NCI-H2227 (cell line): ENCODE measurements at regions not wholly inside any gene's neighbourhood (a gene's known extent, or its start where the extent isn't known, plus 50 kb on each side); places are given as distances from the start of the nearest gene placed in this dataset.
A peak's percentile ranks its signal among the peaks of the same experiment; 100 is the strongest.
"Not testable (repeated sequence)": the region's sequence is repeated elsewhere in the genome, so short reads cannot be mapped to it uniquely, and the experiment has no call there.

Experiments
- DNase-seq: peaks from one replicate; lab custom pipeline; 2025; ENCODE audit not compliant: unreplicated experiment; lab: John Stamatoyannopoulos, UW

- DNase-seq = no peak
These were observed 202.3 kb upstream of the G2E3 start for GRCh38 chr14:30356438-30357202.

GRCh38 chr14:30357791-30358190 lies 201.2 kb upstream of the G2E3 start:
- no peak for DNase-seq

GRCh38 chr14:30362369-30363218 lies 196.4 kb upstream of the G2E3 start:
- DNase-seq = no peak

GRCh38 chr14:30363219-30363880 lies 195.6 kb upstream of the G2E3 start:
- DNase-seq = not testable (repeated sequence)

DNA sequence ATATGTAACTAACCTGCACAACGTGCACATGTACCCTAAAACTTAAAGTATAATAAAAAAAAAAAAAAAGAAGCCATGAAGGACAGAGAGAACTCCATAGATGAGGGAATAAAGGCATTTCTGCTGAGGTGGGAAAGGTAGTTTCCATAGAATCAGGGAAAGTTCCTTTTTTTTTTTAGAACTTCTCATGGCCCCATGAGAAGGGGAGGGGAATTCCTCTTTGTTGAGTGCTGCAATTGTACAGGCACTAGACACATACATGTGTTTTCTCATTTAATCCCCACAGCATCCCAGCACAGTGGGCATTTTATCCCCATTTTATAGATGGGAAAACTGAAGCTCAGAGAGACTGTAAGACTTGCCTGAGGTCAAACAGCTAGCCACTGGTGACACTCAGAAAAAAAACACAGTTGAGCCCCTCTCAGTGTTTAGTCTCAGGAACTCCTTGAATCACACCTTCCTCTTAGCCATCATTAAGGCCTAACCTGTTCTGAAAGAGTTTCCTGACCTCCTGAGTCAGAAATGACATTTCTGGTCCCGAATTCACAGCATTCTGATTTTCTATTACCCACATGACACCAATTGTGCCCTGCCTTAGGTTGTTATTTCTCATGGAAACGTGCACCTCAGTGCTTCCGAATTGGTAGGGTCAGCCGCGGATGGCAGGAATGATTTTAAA lies 189.3 kb upstream of the G2E3 start:
- DNase-seq = no peak

DNA sequence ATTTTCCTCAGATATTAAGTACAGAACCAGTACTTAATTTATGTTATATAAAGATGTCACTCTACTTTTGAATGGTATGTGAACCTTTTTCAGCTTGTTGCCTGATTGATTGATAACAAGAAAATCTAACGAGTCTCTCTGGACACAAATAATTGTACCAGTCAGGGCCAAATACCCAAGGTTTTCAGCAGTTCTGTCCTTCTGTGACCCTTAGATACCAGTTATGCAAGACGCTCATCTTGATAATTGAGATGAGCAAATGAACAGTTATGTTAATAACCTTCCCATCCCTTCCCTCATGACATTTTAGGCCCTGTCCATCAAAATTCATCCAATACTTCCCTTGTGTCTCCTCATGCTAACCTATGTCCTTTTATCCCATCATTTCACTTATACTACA lies 185.9 kb upstream of the G2E3 start:
- no peak for DNase-seq

DNA sequence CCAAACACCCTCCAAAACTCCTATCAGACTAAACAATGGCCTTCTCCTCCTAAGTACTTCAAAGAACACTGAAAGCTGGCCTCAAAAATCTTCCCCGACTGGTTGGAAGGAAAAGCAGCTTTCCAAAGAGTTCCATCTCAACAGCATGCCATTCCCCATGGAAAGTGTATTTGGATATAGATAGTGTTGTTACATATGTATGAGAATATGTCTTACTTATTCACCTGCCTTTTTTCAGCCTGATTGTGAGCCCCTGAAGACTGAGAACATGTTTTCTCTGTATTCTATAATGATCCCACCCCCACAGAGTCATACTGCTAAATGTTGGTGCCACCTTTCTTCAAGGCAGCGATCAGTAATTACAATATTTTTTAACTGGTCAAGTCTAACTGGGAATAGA lies 185.4 kb upstream of the G2E3 start:
- no peak for DNase-seq

DNA sequence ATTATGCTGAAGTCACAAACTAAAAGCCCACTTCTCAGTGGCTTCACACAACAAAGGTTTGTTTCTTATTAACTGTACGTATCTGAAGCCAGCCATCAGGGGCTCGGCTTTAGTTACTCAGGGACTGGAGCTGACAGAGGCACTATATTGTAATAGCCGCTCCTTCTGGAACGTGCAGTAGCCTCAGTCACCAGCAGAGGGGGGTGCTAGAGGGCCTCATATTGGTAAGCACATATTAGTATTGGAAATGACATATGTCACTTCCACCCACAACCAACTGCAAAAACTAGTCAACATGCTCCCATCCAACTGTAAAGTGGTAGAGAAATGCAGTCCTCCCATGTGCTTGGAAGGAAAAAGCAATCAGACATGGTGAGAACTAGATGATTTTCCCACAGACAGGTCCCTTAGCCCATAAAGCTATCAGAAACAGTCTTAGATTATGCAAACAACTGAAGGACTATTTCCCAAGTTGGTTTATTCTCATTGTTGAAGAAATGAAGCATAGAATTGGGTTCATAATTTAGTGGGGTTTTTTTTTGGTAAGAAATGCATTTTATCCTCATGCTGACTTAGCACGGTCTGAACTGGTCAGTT lies 183.6 kb upstream of the G2E3 start:
- peak; percentile 69 for DNase-seq

GRCh38 chr14:30381861-30382480 lies 177.0 kb upstream of the G2E3 start:
- no peak for DNase-seq

DNA sequence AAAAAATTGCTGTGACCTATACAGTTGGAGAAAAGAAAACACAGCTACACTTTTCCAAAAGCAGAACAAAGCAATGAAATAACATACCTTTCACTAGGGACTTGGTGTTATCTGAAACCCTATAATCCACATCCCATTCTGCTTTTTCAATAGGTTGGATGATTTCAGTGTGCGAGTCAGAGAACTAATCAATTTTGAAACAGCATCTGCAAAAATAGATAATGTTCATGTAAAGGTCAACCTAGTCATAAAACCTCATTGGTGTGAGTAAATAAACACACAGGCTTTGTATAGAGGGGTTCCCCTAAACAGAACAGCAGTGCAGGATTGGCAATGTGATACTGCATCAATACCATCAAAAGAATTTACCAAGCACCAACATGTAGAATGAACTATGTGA lies 173.0 kb upstream of the G2E3 start:
- DNase-seq = peak; percentile 58

GRCh38 chr14:30387871-30388270 lies 171.1 kb upstream of the G2E3 start:
- no peak for DNase-seq

GRCh38 chr14:30389134-30389876 lies 169.7 kb upstream of the G2E3 start:
- no peak for DNase-seq

- no peak for DNase-seq
These were observed 169.0 kb upstream of the G2E3 start for GRCh38 chr14:30389877-30390385.

GRCh38 chr14:30395065-30395464 lies 163.9 kb upstream of the G2E3 start:
- DNase-seq = no peak

- peak; percentile 17 for DNase-seq
These were observed 156.1 kb upstream of the G2E3 start for GRCh38 chr14:30402846-30403245.

GRCh38 chr14:30403791-30404190 lies 155.2 kb upstream of the G2E3 start:
- DNase-seq = no peak

- not testable (repeated sequence) for DNase-seq
These were observed 149.4 kb upstream of the G2E3 start for GRCh38 chr14:30409508-30410015.

DNA sequence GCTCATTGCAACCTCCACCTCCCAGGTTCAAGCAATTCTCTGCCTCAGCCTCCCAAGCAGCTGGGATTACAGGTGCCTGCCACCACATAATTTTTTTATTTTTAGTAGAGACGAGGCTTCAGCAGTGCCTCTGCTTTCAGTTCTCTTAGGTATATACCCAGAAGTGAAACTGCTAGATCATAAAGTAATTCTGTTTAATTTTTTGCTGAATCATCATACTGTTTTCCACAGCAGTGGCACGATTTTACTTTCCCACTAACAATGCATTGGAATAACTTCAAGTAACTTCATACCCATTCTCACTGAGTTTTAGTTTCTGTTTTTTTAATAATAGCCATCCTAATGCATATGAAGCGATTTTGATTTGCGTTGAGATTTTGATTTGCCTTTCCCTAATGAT lies 148.0 kb upstream of the G2E3 start:
- DNase-seq = no peak

DNA sequence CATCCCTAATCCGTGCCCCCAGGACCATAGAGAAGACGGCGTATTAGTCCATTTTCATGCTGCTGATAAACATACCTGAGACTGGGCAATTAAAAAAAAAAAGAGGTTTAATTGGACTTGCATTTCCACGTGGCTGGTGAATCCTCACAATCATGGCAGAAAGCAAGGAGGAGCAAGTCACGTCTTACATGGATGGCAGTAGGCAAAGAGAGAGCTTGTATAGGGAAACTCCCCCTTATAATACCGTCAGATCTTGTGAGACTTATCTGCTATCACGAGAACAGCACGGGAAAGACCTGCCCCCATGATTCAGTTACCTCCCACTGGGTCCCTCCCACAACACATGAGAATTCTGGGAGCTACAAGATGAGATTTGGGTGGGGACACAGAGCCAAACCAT lies 145.8 kb upstream of the G2E3 start:
- not testable (repeated sequence) for DNase-seq
